GM12891 (cell line): ENCODE measurements at regions not wholly inside any gene's neighbourhood (a gene's known extent, or its start where the extent isn't known, plus 50 kb on each side); places are given as distances from the start of the nearest gene placed in this dataset.

ENCODE experiments used
- PAX5 ChIP-seq: IDR thresholded peaks from 2 replicates; pipeline ENCODE4 v1.6.1; 2011; ENCODE audit warnings: low read length, moderate library complexity, mild to moderate bottlenecking; ENCODE audit not compliant: insufficient read depth, severe bottlenecking
- POLR2A ChIP-seq: IDR thresholded peaks from 2 replicates; pipeline ENCODE4 v1.6.1; 2011; ENCODE audit warnings: low read depth, low read length, control low read depth
- POLR2AphosphoS5 ChIP-seq: IDR thresholded peaks from 2 replicates; pipeline ENCODE4 v1.6.1; 2011; ENCODE audit warnings: low read depth, low read length, control low read depth
- POU2F2 ChIP-seq: IDR thresholded peaks from 2 replicates; pipeline ENCODE4 v1.6.1; 2011; ENCODE audit warnings: low read depth, mild to moderate bottlenecking, control low read depth, low read length, moderate library complexity
- SPI1 ChIP-seq: IDR thresholded peaks from 2 replicates; pipeline ENCODE4 v1.6.1; 2011; ENCODE audit warnings: low read depth, low read length, control low read depth
- TAF1 ChIP-seq: IDR thresholded peaks from 2 replicates; pipeline ENCODE4 v1.6.1; 2011; ENCODE audit warnings: low read depth, low read length, control low read depth

DNA sequence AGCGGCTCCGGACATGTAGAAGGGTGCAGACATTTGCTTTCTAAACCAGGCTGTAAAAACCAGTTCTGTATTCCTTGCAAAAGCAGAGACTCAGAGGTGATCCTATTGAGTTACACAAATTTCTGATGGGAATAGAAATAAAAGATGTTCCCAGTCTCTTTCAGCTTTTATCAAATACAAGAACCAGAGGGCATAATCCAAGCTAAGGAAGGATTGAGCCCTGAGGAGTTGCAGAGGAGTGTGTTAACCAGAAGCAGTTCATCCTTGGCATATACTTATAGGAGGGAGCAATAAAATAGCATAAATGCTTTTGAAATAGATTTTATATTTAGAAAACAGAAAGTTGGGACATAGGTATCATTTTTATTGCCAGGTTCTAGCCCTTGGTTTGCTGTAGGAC lies 75.3 kb downstream of the KIF4B start:
- TF ChIP-seq POLR2AphosphoS5 (no peak), POLR2A (no peak), SPI1 (no peak), TAF1 (no peak), POU2F2 (no peak), PAX5 (no peak)
